OCI-LY3 (cell line): ENCODE measurements at regions not wholly inside any gene's neighbourhood (a gene's known extent, or its start where the extent isn't known, plus 50 kb on each side); places are given as distances from the start of the nearest gene placed in this dataset.

ENCODE experiments used
- H2AFZ ChIP-seq: fragments of 200-600, 300-600 bp; shearing (Covaris generic); 2 replicates; pipeline ENCODE4 v1.6.0; 2014; ENCODE audit warnings: antibody characterized with exemption, low read depth, low read length
- H3K27ac ChIP-seq: fragments of 200-600, 300-600 bp; sonication (generic); 2 replicates; pipeline ENCODE4 v1.5.1; 2014; ENCODE audit warnings: mild to moderate bottlenecking, low read length, moderate library complexity, mixed read lengths
- H3K27me3 ChIP-seq: fragments of 200-600, 300-600 bp; sonication (generic); 2 replicates; pipeline ENCODE4 v1.6.1; 2014; ENCODE audit warnings: low read depth, low read length, mixed read lengths
- H3K36me3 ChIP-seq: fragments of 200-600, 300-600 bp; sonication (generic); replicated peaks from 2 replicates; pipeline ENCODE3; 2014; ENCODE audit warnings: low read depth, low read length, mixed read lengths
- H3K4me1 ChIP-seq: fragments of 300-600, 200-600 bp; sonication (generic); 2 replicates; pipeline ENCODE4 v1.6.1; 2014; ENCODE audit warnings: low read length, mixed read lengths
- H3K4me2 ChIP-seq: fragments of 200-600, 300-600 bp; sonication (generic); 2 replicates; pipeline ENCODE4 v1.6.1; 2014; ENCODE audit warnings: low read length, mixed read lengths
- H3K4me3 ChIP-seq: fragments of 300-600, 200-600 bp; sonication (generic); 2 replicates; pipeline ENCODE4 v1.5.1; 2014; ENCODE audit warnings: antibody characterized with exemption, mild to moderate bottlenecking, low read length, moderate library complexity
- H3K79me2 ChIP-seq: fragments of 300-600, 200-600 bp; shearing (Covaris generic); 2 replicates; pipeline ENCODE4 v1.6.1; 2014; ENCODE audit warnings: mild to moderate bottlenecking, low read length, mixed read lengths
- H3K9ac ChIP-seq: fragments of 300-600, 200-600 bp; shearing (Covaris generic); 2 replicates; pipeline ENCODE4 v1.6.0; 2014; ENCODE audit warnings: mild to moderate bottlenecking, low read length, moderate library complexity
- H3K9me3 ChIP-seq: fragments of 200-600, 300-600 bp; shearing (Covaris generic); 2 replicates; pipeline ENCODE4 v1.6.1; 2014; ENCODE audit warnings: low read length, mixed read lengths; ENCODE audit not compliant: insufficient read depth
- H4K20me1 ChIP-seq: fragments of 200-600, 300-600 bp; sonication (generic); 2 replicates; pipeline ENCODE4 v1.6.1; 2016; ENCODE audit warnings: low read length, mixed read lengths; ENCODE audit not compliant: insufficient read depth
- CTCF ChIP-seq: fragments of 200-600, 300-600 bp; sonication (generic); IDR thresholded peaks from 2 replicates; pipeline ENCODE4 v1.5.1; 2014; ENCODE audit warnings: antibody characterized with exemption, low read length, low read depth
- EZH2phosphoT487 ChIP-seq: fragments of 200-600 bp; shearing (Covaris generic); IDR thresholded peaks from 2 replicates; pipeline ENCODE4 v1.6.1; 2018; ENCODE audit warnings: antibody characterized with exemption, mixed run types, low read depth

GRCh38 chr4:168019019-168019651, 73.2 kb upstream of the ANXA10 start:
- Histone ChIP-seq H3K27ac (no peak overlapping the region), H3K4me3 (no peak overlapping the region), H3K9ac (no peak overlapping the region), H3K9me3 (peaks cover 12% of the 10 kb centered on the region), H3K4me2 (no peak overlapping the region), H4K20me1 (no peaks in the 10 kb centered on the region), H3K27me3 (no peaks in the 10 kb centered on the region), H3K79me2 (no peaks in the 10 kb centered on the region), H2AFZ (no peak overlapping the region), H3K4me1 (no peaks in the 10 kb centered on the region), H3K36me3 (no peaks in the 10 kb centered on the region)
- TF ChIP-seq EZH2phosphoT487 (no peak), CTCF (no peak)

- no peak overlapping the region for H2AFZ ChIP-seq
- H3K4me1 ChIP-seq = no peaks in the 10 kb centered on the region
- H4K20me1 ChIP-seq = no peaks in the 10 kb centered on the region
- no peaks in the 10 kb centered on the region for H3K79me2 ChIP-seq
- H3K27ac ChIP-seq = no peak overlapping the region
- no peak for TF ChIP-seq CTCF
- TF ChIP-seq EZH2phosphoT487 = no peak
- H3K27me3 ChIP-seq = no peaks in the 10 kb centered on the region
- H3K9ac ChIP-seq = no peak overlapping the region
- peaks cover 12% of the 10 kb centered on the region for H3K9me3 ChIP-seq
- H3K36me3 ChIP-seq = no peaks in the 10 kb centered on the region
- no peak overlapping the region for H3K4me2 ChIP-seq
- H3K4me3 ChIP-seq = no peak overlapping the region
Observed at GRCh38 chr4:168019921-168020320, 72.4 kb upstream of the ANXA10 start.

GRCh38 chr4:168021666-168022065, 70.7 kb upstream of the ANXA10 start:
- Histone ChIP-seq H4K20me1 (no peaks in the 10 kb centered on the region), H3K4me3 (no peak overlapping the region), H3K4me1 (no peaks in the 10 kb centered on the region), H3K4me2 (no peak overlapping the region), H3K27me3 (no peaks in the 10 kb centered on the region), H3K36me3 (no peaks in the 10 kb centered on the region), H2AFZ (no peak overlapping the region), H3K9me3 (peaks cover 12% of the 10 kb centered on the region), H3K27ac (no peak overlapping the region), H3K9ac (no peak overlapping the region), H3K79me2 (no peaks in the 10 kb centered on the region)
- TF ChIP-seq EZH2phosphoT487 (no peak), CTCF (no peak)

- Histone ChIP-seq H3K27me3 (no peaks in the 10 kb centered on the region), H3K4me3 (no peak overlapping the region), H3K9me3 (no peaks in the 10 kb centered on the region), H3K79me2 (no peaks in the 10 kb centered on the region), H3K27ac (no peak overlapping the region), H4K20me1 (no peaks in the 10 kb centered on the region), H3K4me1 (no peaks in the 10 kb centered on the region), H3K36me3 (no peaks in the 10 kb centered on the region), H3K9ac (no peak overlapping the region), H3K4me2 (no peak overlapping the region), H2AFZ (0 out of 2 replicates have a peak overlapping the region, but pooled peaks have one; percentile 16)
- peak; percentile 31 for TF ChIP-seq CTCF
- no peak for TF ChIP-seq EZH2phosphoT487
Observed at GRCh38 chr4:168028568-168028967, 63.8 kb upstream of the ANXA10 start.
